H9 (cell line): ENCODE measurements at regions not wholly inside any gene's neighbourhood (a gene's known extent, or its start where the extent isn't known, plus 50 kb on each side); places are given as distances from the start of the nearest gene placed in this dataset.

Source experiments
- DNase-seq: peaks from one replicate; pipeline ENCODE4 v3.0.0-alpha.2; 2017
- H2AFZ ChIP-seq: one replicate; pipeline ENCODE4 v1.6.1; 2013; ENCODE audit warnings: mild to moderate bottlenecking, low read length, control low read depth, moderate library complexity
- H2AK5ac ChIP-seq: 2 replicates; pipeline ENCODE4 v1.6.1; 2013; ENCODE audit warnings: low read length, control low read depth, mixed read lengths; ENCODE audit not compliant: insufficient read length
- H2BK120ac ChIP-seq: one replicate; pipeline ENCODE4 v1.6.1; 2013; ENCODE audit warnings: low read depth, mild to moderate bottlenecking, low read length, control low read depth, inconsistent platforms; ENCODE audit not compliant: poor library complexity, severe bottlenecking
- H2BK12ac ChIP-seq: 2 replicates; pipeline ENCODE4 v1.6.1; 2013; ENCODE audit warnings: low read length, control low read depth, mixed read lengths, low read depth; ENCODE audit not compliant: insufficient read length
- H2BK15ac ChIP-seq: 2 replicates; pipeline ENCODE4 v1.6.1; 2013; ENCODE audit warnings: low read depth, low read length, control low read depth
- H2BK20ac ChIP-seq: one replicate; pipeline ENCODE4 v1.6.1; 2013; ENCODE audit warnings: low read depth, mild to moderate bottlenecking, low read length, control low read depth, inconsistent platforms; ENCODE audit not compliant: poor library complexity, severe bottlenecking
- H2BK5ac ChIP-seq: 2 replicates; pipeline ENCODE4 v1.6.1; 2013; ENCODE audit warnings: low read length, control low read depth, mixed read lengths; ENCODE audit not compliant: insufficient read length
- H3K14ac ChIP-seq: 2 replicates; pipeline ENCODE4 v1.6.1; 2013; ENCODE audit warnings: low read length, control low read depth; ENCODE audit not compliant: insufficient read depth
- H3K18ac ChIP-seq: 2 replicates; pipeline ENCODE4 v1.6.1; 2013; ENCODE audit warnings: low read depth, mild to moderate bottlenecking, mixed read lengths, low read length, control low read depth; ENCODE audit not compliant: insufficient read length
- H3K23ac ChIP-seq: 2 replicates; pipeline ENCODE4 v1.6.1; 2013; ENCODE audit warnings: low read length, control low read depth, mixed read lengths, low read depth; ENCODE audit not compliant: insufficient read length
- H3K23me2 ChIP-seq: 2 replicates; pipeline ENCODE4 v1.6.1; 2013; ENCODE audit warnings: low read depth, mild to moderate bottlenecking, mixed read lengths, low read length, control low read depth; ENCODE audit not compliant: insufficient read length, poor library complexity, severe bottlenecking
- H3K27ac ChIP-seq: 2 replicates; pipeline ENCODE4 v1.5.1; 2013; ENCODE audit warnings: low read length, control low read depth, mixed read lengths, low read depth; ENCODE audit not compliant: insufficient read length
- H3K27me3 ChIP-seq: 2 replicates; pipeline ENCODE4 v1.6.1; 2013; ENCODE audit warnings: low read length, control low read depth, inconsistent platforms; ENCODE audit not compliant: insufficient read depth
- H3K4ac ChIP-seq: 2 replicates; pipeline ENCODE4 v1.6.1; 2013; ENCODE audit warnings: low read depth, mild to moderate bottlenecking, control low read depth, inconsistent platforms, low read length, moderate library complexity
- H3K4me1 ChIP-seq: 2 replicates; pipeline ENCODE4 v1.6.1; 2013; ENCODE audit warnings: low read length, control low read depth, inconsistent platforms; ENCODE audit not compliant: insufficient read depth
- H3K4me2 ChIP-seq: 2 replicates; pipeline ENCODE4 v1.6.1; 2013; ENCODE audit warnings: low read length, control low read depth, mixed read lengths; ENCODE audit not compliant: insufficient read length, insufficient read depth
- H3K56ac ChIP-seq: 2 replicates; pipeline ENCODE4 v1.6.1; 2013; ENCODE audit warnings: low read depth, mild to moderate bottlenecking, mixed read lengths, low read length, control low read depth; ENCODE audit not compliant: insufficient read length
- H3K79me1 ChIP-seq: 2 replicates; pipeline ENCODE4 v1.6.1; 2013; ENCODE audit warnings: low read depth, mild to moderate bottlenecking, moderate library complexity, low read length, control low read depth, inconsistent platforms; ENCODE audit not compliant: insufficient read depth, poor library complexity, severe bottlenecking
- H3K79me2 ChIP-seq: 2 replicates; pipeline ENCODE4 v1.6.1; 2013; ENCODE audit warnings: low read length, control low read depth, inconsistent platforms; ENCODE audit not compliant: insufficient read depth
- H3K9ac ChIP-seq: 2 replicates; pipeline ENCODE4 v1.6.1; 2013; ENCODE audit warnings: low read length, control low read depth, mixed read lengths; ENCODE audit not compliant: insufficient read length; ENCODE audit errors: extremely low read depth
- H3K9me3 ChIP-seq: one replicate; pipeline ENCODE4 v1.6.1; 2013; ENCODE audit warnings: low read depth, low read length, inconsistent platforms; ENCODE audit not compliant: control insufficient read depth
- H3T11ph ChIP-seq: one replicate; pipeline ENCODE4 v1.6.1; 2013; ENCODE audit warnings: mild to moderate bottlenecking, low read length, control low read depth, inconsistent platforms
- H4K20me1 ChIP-seq: one replicate; pipeline ENCODE4 v1.6.1; 2013; ENCODE audit not compliant: control insufficient read depth, insufficient read length, insufficient read depth
- H4K5ac ChIP-seq: 2 replicates; pipeline ENCODE4 v1.6.1; 2013; ENCODE audit warnings: low read depth, mild to moderate bottlenecking, mixed read lengths, low read length, control low read depth; ENCODE audit not compliant: insufficient read length
- H4K8ac ChIP-seq: replicated peaks from 2 replicates; pipeline ENCODE4 v1.6.1; 2013; ENCODE audit warnings: low read length, control low read depth, mixed read lengths, low read depth; ENCODE audit not compliant: insufficient read length
- H4K91ac ChIP-seq: 2 replicates; pipeline ENCODE4 v1.6.1; 2013; ENCODE audit warnings: low read depth, mild to moderate bottlenecking, moderate library complexity, mixed read lengths, low read length, control low read depth; ENCODE audit not compliant: insufficient read length
- H3K27ac Mint-ChIP-seq, 3 experiments: 2 replicates in 2 of 3; 3 replicates in 1 of 3; pipeline ENCODE4 v1.8.0; 2020 to 2021; ENCODE audit warnings: mixed read lengths in 3 of 3, mild to moderate bottlenecking in 1 of 3, moderate library complexity in 1 of 3
- H3K27me3 Mint-ChIP-seq: 2 replicates; pipeline ENCODE4 v1.8.0; 2021; ENCODE audit warnings: low read depth, mild to moderate bottlenecking, moderate library complexity, mixed read lengths
- H3K36me3 Mint-ChIP-seq, 3 experiments: 2 replicates in 2 of 3; 3 replicates in 1 of 3; pipeline ENCODE4 v1.8.0; 2020 to 2021; ENCODE audit warnings: low read depth in 3 of 3, mixed read lengths in 3 of 3; ENCODE audit not compliant: insufficient read depth in 1 of 3
- H3K4me1 Mint-ChIP-seq, 2 experiments: 2 replicates each; pipeline ENCODE4 v1.8.0; 2020; ENCODE audit warnings: mixed read lengths in 2 of 2
- H3K4me3 Mint-ChIP-seq, 2 experiments: 2 replicates in 1 of 2; 3 replicates in 1 of 2; pipeline ENCODE4 v1.8.0; 2020 to 2021; ENCODE audit warnings: mild to moderate bottlenecking in 2 of 2, mixed read lengths in 2 of 2, moderate library complexity in 1 of 2
- H3K9me3 Mint-ChIP-seq, 2 experiments: 2 replicates in 1 of 2; 3 replicates in 1 of 2; pipeline ENCODE4 v1.8.0; 2020; ENCODE audit warnings: mild to moderate bottlenecking in 2 of 2, mixed read lengths in 2 of 2, moderate library complexity in 1 of 2
- CTCF ChIP-seq: fragments of 200-600 bp; sonication (generic); conservative IDR thresholded peaks from 3 replicates; pipeline ENCODE4 v1.8.0; 2021; ENCODE audit warnings: antibody characterized with exemption, mild to moderate bottlenecking
- WGBS: extraction: QIAGEN DNeasy Blood & Tissue Kit; methylation state at CpG from one replicate; pipeline ENCODE4 v1.1.7; 2013; ENCODE audit warnings: missing lambda C conversion rate, low lambda C conversion rate, mixed read lengths; ENCODE audit not compliant: insufficient read length; ENCODE audit errors: extremely low coverage; 5-methylcytosine and 5-hydroxymethylcytosine counted together

GRCh38 chr5:165014439-165014838, 1509.0 kb downstream of the MAT2B start:
- Histone ChIP-seq H3K9me3 (no peaks in the 10 kb centered on the region), H2BK15ac (no peak overlapping the region), H2AFZ (no peak overlapping the region), H4K8ac (no peak overlapping the region), H3T11ph (no peak overlapping the region), H3K14ac (no peak overlapping the region), H4K20me1 (no peaks in the 10 kb centered on the region), H3K18ac (no peak overlapping the region), H3K23ac (no peak overlapping the region), H2BK120ac (no peak overlapping the region), H2BK12ac (no peak overlapping the region), H3K27ac (no peak overlapping the region), H3K4me2 (no peak overlapping the region), H3K27me3 (no peaks in the 10 kb centered on the region), H2BK5ac (no peak overlapping the region), H4K91ac (no peak overlapping the region), H3K79me2 (no peaks in the 10 kb centered on the region), H3K56ac (no peak overlapping the region), H3K23me2 (no peaks in the 10 kb centered on the region), H3K4ac (no peak overlapping the region), H2BK20ac (no peak overlapping the region), H3K79me1 (no peaks in the 10 kb centered on the region), H3K4me1 (no peaks in the 10 kb centered on the region), H3K9ac (no peak overlapping the region), H2AK5ac (no peak overlapping the region), H4K5ac (no peak overlapping the region)
- TF ChIP-seq CTCF: no peak
- no peak overlapping the region for H3K27ac Mint-ChIP-seq
- no peaks in the 10 kb centered on the region for H3K9me3 Mint-ChIP-seq
- no peaks in the 10 kb centered on the region for H3K4me1 Mint-ChIP-seq
- no peaks in the 10 kb centered on the region for H3K27me3 Mint-ChIP-seq
- no peak overlapping the region for H3K4me3 Mint-ChIP-seq
- no peaks in the 10 kb centered on the region for H3K36me3 Mint-ChIP-seq
- WGBS: no CpG with 5 or more reads among the region's 5 CpGs
- no peak for DNase-seq
